NOMO-1 treated with dmso at 0.1 percent for 144 hours (cell line): ENCODE measurements at regions not wholly inside any gene's neighbourhood (a gene's known extent, or its start where the extent isn't known, plus 50 kb on each side); places are given as distances from the start of the nearest gene placed in this dataset.

Source experiments
- DNase-seq: peaks from one replicate; lab custom pipeline; 2025; ENCODE audit not compliant: unreplicated experiment; lab: John Stamatoyannopoulos, UW

- no peak for DNase-seq
Measured at GRCh38 chr10:3898821-3899220, 113.8 kb upstream of the KLF6 start.

- DNase-seq: no peak
Measured at GRCh38 chr10:3897156-3897555, 112.1 kb upstream of the KLF6 start.

- DNase-seq: no peak
Measured at GRCh38 chr10:3896161-3896560, 111.2 kb upstream of the KLF6 start.

GRCh38 chr10:3895045-3895631, 110.1 kb upstream of the KLF6 start:
- DNase-seq: no peak

DNA sequence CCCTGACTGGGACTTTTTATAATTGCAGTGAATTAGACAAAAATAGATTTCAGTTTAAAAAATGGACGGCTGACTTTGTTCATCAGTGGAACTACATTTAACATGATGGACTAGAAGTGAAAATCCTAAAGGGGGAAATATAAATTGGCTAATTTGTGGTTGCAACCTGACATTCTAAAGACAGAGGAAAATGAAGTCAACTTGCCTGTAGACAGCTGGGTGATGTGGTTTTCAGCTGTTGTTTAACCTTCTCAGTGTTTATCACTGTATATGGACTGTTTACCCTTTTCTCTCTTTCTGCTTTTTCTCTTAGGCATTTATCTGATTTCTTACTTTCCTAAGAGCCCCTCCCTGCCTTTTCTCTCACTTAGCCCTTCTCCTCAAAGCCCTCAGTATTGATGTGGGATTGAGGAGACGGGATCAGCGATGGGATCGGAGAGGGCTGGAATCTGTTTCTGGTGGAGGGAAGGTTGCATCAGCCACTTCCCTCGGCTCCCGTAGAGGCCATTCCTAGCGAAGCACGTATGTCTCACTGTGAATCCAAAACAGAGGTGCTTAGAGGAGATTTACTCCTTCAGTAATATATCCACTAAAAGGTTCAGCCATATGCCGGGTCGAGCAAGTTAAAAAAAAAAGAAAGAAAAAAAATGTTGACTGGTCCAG, 109.0 kb upstream of the KLF6 start:
- peak; percentile 10 for DNase-seq

- DNase-seq: no peak
Measured at GRCh38 chr10:3892440-3893425, 107.7 kb upstream of the KLF6 start.

GRCh38 chr10:3891396-3891795, 106.4 kb upstream of the KLF6 start:
- no peak for DNase-seq

DNA sequence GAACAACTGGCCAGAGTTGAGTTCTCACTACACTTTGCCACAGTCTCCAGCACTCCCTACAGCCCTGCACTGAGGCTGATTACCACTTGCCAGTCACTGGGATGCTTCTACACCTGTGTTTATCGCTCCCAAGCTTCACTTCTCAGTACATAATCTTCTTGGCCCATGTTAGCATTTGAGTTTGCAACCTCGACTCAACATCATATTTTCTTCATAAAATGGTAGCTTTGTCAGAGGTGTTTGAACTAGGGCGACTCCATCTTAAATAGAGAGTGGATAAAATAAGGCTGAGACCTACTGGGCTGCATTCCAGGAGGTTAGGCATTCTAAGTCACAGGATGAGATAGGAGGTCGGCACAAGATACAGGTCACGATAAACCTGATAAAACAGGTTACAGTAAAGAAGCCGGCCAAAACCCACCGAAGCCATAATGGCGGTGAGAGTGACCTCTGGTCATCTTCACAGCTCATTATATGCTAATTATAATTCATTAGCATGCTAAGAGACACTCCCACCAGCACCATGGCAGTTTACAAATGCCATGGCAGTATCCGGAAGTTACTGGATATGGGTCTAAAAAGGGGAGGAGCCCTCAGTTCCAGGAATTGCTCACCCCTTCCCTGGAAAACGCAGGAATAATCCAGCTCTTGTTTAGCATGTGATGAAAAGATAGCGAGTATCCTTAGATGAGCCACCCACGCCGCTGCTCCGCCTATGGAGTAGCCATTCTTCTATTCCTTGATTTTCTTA, 105.8 kb upstream of the KLF6 start:
- no peak for DNase-seq

DNA sequence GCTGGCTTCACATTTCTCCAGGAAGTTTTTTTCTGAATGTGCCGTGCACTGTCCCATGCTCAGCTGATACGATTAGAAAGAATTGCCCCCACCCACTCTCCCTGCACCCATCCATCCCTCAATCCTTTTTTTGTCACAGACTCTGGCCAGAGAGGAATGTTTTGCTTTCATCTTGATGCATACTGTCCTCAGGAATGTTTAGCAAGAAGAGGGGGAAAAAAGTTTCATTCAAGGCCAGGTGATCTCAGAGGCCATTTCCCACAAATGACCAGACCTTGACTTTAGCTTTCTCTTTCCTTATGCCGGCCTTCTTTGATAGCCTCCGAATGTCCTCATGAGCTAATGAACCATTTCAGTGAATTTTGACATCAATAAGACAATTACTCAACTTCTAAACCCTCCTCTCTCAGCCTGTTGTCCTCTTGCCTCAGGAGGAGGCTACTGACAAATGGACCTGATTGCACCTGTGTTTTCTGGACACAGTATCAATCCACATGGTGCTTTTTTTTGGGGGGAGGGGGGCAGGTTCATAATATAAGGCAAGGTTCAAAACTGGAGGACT, 105.0 kb upstream of the KLF6 start:
- no peak for DNase-seq

GRCh38 chr10:3887885-3888476, 103.0 kb upstream of the KLF6 start:
- no peak for DNase-seq

- no peak for DNase-seq
Measured at GRCh38 chr10:3887404-3887803, 102.4 kb upstream of the KLF6 start.

- DNase-seq: no peak
Measured at GRCh38 chr10:3886641-3887251, 101.7 kb upstream of the KLF6 start.

DNA sequence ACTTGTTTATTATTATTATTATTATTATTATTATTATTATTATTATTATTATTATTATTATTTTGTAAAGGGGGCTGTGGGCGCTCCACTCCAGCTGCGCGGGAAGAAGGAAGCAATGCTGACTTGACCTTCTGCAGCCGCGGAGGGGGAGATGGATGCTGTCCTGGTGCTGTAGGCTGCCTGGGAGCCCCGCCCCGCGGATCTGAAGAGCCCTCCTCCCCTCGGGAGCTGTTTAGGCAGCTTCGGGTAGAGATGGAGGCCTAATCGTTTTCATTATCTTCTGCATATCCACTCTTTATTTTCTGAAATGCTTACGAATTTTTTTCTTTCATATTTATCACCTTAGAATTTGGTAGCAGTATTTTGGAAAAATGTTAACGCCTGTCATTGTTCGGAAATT, 101.2 kb upstream of the KLF6 start:
- no peak for DNase-seq

DNA sequence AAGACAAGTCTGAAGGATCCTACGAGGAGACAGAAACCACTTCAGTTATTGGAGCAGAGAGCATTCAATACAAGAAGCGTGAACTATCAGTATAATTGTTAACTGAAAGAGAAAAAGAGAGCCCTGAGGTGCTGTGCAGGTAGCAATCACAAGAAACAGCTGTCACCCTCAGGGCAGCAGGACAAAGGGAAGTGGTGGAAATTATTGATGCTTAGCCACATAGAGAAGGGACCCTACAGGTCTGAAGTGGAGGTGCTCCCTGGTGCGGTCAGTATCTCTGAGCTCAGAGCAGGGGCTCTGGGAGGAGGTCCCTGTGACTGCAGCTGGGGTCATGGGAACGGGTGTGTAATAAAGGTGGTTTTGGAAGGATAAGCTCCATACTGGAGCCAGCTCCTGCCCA, 97.8 kb upstream of the KLF6 start:
- no peak for DNase-seq

DNA sequence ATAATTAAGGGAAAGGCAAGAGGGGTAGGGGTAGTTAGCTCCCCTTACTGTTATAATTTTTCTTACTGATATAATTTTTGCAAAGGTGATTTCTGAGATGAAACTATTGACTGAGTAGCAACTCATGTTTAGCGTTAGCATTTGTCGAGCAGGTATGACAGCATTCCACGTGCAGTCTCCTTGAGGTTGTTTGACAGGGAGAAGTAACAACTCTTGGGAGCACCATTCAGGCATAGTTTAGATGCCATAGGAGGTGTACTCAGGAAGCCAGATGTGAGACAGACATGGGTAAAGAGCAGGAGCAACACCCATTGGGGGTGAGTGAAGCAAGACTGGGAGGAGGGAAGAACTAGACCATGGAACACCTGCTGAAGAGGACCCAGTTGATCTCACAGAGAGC, 96.6 kb upstream of the KLF6 start:
- no peak for DNase-seq

GRCh38 chr10:3879073-3879472, 94.1 kb upstream of the KLF6 start:
- DNase-seq: no peak

- peak; percentile 45 for DNase-seq
Measured at GRCh38 chr10:3877211-3878000, 92.4 kb upstream of the KLF6 start.

DNA sequence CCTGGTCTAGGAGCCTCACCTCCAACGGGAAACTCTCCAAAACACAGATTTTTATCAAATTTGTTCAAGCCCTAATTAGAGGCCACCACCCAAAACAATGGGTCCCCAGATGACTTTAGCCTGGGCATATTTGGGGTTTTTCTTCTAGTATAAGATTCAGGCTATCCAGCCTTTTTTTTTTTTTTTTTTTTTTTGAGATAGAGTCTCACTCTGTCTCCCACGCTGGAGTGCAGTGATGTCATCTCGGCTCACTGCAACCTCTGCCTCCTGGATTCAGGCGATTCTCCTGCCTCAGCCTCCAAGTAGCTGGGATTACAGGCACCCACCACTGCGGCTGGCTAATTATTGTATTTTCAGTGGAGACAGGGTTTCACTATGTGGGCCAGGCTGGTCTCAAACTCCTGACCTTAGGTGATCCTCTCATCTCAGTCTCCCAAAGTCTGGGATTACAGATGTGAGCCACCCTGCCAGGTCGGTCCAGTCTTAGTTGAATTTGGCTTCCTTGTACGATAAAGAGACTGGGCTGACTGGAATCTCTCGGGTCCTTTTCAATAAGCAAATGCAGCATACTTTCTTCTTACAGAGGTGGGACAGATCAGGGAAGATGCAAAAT, 91.4 kb upstream of the KLF6 start:
- no peak for DNase-seq

DNA sequence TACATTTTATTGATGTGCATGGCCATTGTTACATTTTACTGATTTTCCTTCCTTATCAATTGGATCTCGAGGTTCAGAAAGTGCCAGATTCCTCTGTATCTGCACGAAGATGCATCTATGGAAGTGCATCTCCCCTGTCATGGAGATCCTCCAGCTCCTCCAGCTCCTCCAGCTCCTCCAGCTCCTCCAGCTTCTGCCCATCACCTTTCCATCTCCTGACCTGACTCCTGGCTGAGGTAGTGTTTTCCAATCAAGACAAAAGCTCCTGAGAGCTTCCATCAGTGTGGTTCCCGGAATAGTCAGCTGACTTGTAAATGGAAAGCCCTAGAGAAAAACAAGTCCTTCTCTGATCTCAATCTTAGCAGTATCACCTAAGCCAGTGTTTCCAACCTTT, 90.8 kb upstream of the KLF6 start:
- DNase-seq: no peak
